RWPE1 (cell line): ENCODE measurements at regions not wholly inside any gene's neighbourhood (a gene's known extent, or its start where the extent isn't known, plus 50 kb on each side); places are given as distances from the start of the nearest gene placed in this dataset.
A peak's percentile ranks its signal among the peaks of the same experiment; 100 is the strongest.

ENCODE experiments used
- CTCF ChIA-PET: fragments of 350-600 bp; sonication (Branson Sonifier 250); formaldehyde crosslinking; extraction: SDS; loops from one replicate; lab custom pipeline; 2021; lab: Yijun Ruan, JAX
- POLR2A ChIA-PET: fragments of 400-600 bp; formaldehyde crosslinking; extraction: SDS; loops from one replicate; lab custom pipeline; 2020; ENCODE audit warnings: antibody characterized with exemption; ENCODE audit not compliant: low non-redundant PET; lab: Yijun Ruan, JAX
- DNase-seq: peaks from one replicate; pipeline ENCODE4 v3.0.0; 2012; ENCODE audit warnings: low spot score
- H3K27ac ChIP-seq: fragments of 450-650 bp; 2 replicates; pipeline ENCODE4 v1.5.1; 2017
- TF ChIP-seq, protein P1 (sequence below): fragments of 450-650 bp; conservative IDR thresholded peaks from 2 replicates; pipeline ENCODE4 v1.5.1; 2017; ENCODE audit warnings: low read depth, mild to moderate bottlenecking

DNA sequence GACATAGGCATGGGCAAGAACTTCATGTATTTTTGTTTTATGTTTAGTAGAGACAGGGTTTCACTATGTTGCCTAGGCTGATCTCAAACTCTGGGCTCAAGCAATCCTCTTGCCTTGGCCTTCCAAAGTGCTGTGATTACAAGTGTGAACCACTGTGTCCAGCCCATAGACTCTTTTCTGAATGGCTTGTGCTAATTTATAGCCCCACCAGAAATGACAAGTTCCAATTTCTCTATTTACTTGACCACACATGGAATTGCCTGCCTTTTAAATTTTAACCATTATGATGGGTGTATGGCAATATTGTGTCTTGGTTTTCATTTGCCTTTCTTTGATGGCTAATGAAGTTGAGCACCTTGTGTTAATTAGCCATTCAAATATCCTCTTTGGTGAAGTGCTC lies 85.8 kb upstream of the NECTIN1 start:
- ChIA-PET POLR2A (no interaction called here), CTCF (no interaction called here)
- TF ChIP-seq, protein P1, sequence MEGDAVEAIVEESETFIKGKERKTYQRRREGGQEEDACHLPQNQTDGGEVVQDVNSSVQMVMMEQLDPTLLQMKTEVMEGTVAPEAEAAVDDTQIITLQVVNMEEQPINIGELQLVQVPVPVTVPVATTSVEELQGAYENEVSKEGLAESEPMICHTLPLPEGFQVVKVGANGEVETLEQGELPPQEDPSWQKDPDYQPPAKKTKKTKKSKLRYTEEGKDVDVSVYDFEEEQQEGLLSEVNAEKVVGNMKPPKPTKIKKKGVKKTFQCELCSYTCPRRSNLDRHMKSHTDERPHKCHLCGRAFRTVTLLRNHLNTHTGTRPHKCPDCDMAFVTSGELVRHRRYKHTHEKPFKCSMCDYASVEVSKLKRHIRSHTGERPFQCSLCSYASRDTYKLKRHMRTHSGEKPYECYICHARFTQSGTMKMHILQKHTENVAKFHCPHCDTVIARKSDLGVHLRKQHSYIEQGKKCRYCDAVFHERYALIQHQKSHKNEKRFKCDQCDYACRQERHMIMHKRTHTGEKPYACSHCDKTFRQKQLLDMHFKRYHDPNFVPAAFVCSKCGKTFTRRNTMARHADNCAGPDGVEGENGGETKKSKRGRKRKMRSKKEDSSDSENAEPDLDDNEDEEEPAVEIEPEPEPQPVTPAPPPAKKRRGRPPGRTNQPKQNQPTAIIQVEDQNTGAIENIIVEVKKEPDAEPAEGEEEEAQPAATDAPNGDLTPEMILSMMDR, result no peak
- DNase-seq, result no peak
- H3K27ac ChIP-seq, result no peak overlapping the region

GRCh38 chr11:119810478-119811232 lies 81.7 kb upstream of the NECTIN1 start:
- TF ChIP-seq, protein P1, result no peak
- POLR2A ChIA-PET, result no interaction called here
- peak; percentile 38 for DNase-seq
- no peak overlapping the region for H3K27ac ChIP-seq
- CTCF ChIA-PET, result interaction anchor here (0.6 kb wide), 3 partner anchors 181 to 797 kb away, joined by 3 to 4 read pairs (median 3); no protein-coding TSS in a partner anchor

DNA sequence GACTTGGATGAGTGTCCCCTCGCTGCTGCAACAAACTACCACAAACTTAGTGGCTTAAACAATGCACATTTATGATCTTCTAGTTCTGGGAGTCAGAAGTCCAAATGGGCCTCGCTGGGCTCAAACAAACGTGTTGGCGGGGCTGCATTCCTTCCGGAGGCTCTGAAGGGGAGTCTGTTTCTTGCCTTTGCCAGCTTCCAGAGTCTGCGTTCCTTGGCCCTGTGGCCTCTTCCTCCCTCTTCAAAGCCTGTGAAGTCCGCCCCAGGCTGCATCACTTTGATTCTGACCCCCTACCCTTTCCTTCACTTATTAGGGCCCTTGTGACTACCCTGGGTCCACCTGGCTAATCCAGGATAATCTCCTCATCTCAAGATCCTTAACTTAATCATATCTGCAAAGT lies 80.3 kb upstream of the NECTIN1 start:
- DNase-seq, result no peak
- ChIA-PET POLR2A (no interaction called here), CTCF (no interaction called here)
- H3K27ac ChIP-seq, result no peak overlapping the region
- TF ChIP-seq, protein P1, result no peak

DNA sequence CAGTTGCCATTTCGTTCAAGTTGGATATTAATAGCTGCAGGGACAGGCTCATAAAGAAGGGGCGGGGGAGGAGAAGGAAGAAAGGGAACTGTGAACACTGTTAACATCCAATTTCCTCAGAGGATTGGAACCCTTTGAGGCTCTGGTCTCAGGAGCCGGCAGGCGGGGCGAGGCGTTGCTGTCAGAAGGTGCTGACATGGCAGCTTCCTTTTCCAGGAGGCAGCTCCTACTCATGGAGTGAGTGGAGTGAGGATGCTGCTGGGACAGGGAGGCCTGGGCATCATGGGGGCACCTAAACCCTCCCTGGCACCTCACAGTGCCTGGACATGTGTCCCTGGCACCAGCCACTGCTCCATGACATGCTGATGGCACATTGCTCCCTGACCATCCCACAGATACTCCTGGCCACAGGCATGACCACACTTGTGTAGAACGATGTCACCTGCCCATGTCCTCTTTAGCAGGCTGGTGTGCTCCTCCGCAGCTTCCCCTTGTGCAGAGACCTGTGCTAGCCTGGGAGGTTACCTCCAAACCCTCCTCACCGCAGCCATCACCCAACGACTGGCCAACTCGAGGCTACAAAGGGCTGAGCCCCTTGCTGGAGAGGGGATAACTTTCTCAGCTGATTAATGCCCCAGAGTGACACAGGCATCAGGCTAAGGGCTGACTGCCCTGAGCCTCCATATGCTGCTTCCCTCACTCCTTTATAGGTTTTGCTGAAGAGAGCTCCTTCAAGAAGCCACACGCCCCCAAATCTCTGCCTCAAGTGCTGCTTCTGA lies 79.6 kb upstream of the NECTIN1 start:
- CTCF ChIA-PET, result interaction anchor here (0.6 kb wide), 1 partner anchor 186 kb away, joined by 3 read pairs; no protein-coding TSS in a partner anchor
- DNase-seq, result no peak
- POLR2A ChIA-PET, result no interaction called here
- no peak overlapping the region for H3K27ac ChIP-seq
- TF ChIP-seq, protein P1, result no peak

- TF ChIP-seq, protein P1, result no peak
- CTCF ChIA-PET, result no interaction called here
- POLR2A ChIA-PET, result no interaction called here
- DNase-seq, result no peak
- no peak overlapping the region for H3K27ac ChIP-seq
Measured at GRCh38 chr11:119807841-119808240, 78.8 kb upstream of the NECTIN1 start.

DNA sequence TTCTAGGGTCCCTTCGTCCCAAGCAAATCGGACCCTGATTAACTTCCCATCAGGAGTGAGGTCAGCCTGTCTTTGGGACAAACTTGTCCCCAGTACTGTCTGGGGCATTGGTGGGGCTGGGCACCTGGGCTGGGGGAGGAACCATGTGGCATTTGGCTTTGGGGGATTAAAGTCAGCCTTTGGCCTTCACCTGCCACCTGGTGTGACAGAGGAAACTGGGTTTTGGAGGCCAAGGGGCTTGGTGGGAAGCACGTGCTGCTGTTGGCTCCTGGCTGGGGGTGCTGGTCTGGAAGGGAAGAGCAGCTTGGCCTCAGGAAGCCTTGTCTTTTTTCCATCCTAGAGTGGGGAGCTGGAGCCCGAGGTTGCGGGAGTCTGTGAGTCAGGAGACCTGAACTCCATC lies 78.4 kb upstream of the NECTIN1 start:
- ChIA-PET CTCF (no interaction called here), POLR2A (no interaction called here)
- DNase-seq, result no peak
- H3K27ac ChIP-seq, result no peak overlapping the region
- TF ChIP-seq, protein P1, result no peak
